ENCODE measurements at regions not wholly inside any gene's neighbourhood (a gene's known extent, or its start where the extent isn't known, plus 50 kb on each side); places are given as distances from the start of the nearest gene placed in this dataset.

DNA sequence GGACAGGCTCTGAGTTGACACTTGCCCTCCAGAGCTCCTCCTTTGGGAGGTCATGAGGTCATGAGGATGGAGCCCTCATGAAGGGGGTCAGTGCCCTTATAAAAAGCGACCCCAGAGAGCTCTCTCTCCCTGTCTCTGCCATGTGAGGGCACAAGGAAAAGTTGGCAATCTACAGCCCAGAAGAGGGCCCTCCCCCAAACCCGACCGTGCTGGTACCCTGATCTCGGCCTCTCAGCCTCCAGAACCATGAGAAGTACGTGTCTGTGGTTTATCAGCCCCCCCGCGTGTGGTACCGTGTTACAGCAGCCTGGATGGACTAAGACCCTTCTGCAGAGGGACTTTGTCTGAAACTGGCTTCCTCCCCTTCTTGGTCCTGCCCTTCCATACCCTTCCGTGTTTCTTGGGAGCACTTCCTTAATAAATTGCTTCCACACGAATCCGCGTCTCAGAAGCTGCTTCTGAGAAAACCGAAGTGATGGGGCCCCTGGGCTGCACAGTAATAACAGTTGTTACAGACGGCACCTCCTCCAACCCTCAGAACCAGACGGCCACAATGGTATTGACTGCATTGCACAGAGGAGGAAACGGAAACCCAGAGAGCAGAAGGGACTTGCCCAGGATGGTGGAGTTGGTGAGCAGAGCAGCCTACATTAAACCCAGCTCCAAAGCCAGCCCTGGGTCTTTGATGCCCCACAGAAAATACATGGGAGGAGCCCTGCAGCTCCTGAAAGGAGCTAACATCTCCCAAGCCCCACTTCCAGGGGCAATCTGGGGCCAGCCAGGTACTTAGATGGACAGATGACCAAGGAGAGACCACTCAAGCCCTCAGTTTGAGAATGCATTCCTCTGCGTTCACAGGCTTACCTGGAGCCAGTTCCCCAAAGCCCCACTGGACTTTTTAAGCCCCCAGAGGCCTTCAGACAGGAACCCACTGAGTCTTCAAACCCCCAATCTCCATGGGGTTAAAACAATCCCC, 242.7 kb downstream of the BCOR start:
- Histone ChIP-seq H3K4me3 (ENCODE audit: insufficient read length, low read depth) (peak overlapping the region; percentile 10), H3K4me1 (ENCODE audit: insufficient read depth, insufficient read length) (peaks cover 16% of the 10 kb centered on the region), H3K9me3 (ENCODE audit: insufficient read depth, low read length) (no peaks in the 10 kb centered on the region), H3K9ac (ENCODE audit: insufficient read length, low read depth) (peak overlapping the region; percentile 63), H3K36me3 (ENCODE audit: insufficient read depth, insufficient read length, low read length) (no peaks in the 10 kb centered on the region), H3K27me3 (ENCODE audit: insufficient read depth, insufficient read length) (no peaks in the 10 kb centered on the region)
- no peak for TF ChIP-seq SUZ12 (IDR thresholded peaks at IDR 0.05; ENCODE audit: extremely low read depth, insufficient read depth, insufficient read length)
- TF ChIP-seq YY1 (IDR thresholded peaks at IDR 0.05; ENCODE audit: insufficient read depth, insufficient read length), result no peak
- no peak for TF ChIP-seq ZNF274 (IDR thresholded peaks at IDR 0.05; ENCODE audit: low read depth, low read length)
- no peak for DNase-seq (ENCODE audit: low read depth, low spot score)

DNA sequence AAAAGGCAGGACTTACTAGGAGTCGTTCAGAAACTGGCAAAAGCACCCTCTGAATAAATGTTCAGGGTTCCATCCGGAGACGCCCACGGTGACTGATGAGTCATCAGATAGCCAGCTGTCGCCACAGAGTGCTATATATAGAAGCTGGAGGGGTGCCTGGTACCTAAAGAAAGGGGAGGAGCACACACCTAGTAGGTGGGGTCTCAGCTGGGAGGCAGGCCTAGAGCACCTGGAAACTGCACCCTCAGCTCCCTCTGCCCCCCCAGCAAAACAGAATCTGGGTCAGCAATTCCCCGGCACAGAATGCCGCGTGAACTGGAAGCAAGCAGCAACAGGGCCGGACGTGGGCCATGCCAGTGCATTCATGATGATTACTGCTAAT, 242.0 kb downstream of the BCOR start:
- peak overlapping the region; percentile 63 for H3K9ac ChIP-seq (ENCODE audit: insufficient read length, low read depth)
- H3K4me3 ChIP-seq (ENCODE audit: insufficient read length, low read depth), result no peak overlapping the region

DNA sequence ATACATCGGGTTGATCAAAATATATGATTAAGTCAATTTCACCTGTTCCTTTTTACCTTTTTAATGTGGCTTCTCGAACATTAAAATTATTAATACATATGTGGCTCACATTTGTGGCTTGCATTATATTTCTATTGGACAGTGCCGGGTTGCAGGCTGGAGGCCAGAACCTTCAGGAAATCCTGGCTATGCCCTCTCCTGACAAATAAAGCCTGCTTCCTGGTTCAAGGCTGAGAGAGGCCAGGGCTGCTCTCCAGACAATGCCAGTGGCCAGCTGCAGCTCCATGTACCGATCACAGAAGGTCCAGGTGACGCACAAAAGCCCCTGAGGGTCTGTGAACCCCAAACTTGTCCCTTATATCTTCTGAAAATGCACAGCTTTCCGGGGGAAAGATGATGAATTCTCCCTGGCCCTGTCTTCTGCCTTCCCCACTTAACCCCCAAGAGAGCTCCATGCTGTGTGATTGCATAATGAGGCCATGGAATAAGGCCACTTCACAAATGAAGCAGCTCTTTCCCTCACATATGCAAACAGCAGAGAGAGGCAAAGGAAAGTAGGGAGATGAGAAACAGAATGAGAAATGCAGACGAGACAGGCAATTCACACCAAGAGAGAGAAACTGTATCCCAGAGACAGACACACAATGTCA, 241.2 kb downstream of the BCOR start:
- no peaks in the 10 kb centered on the region for H3K36me3 ChIP-seq (ENCODE audit: insufficient read depth, insufficient read length, low read length)
- no peak for DNase-seq (ENCODE audit: low read depth, low spot score)
- H3K9me3 ChIP-seq (ENCODE audit: insufficient read depth, low read length), result no peaks in the 10 kb centered on the region
- TF ChIP-seq YY1 (IDR thresholded peaks at IDR 0.05; ENCODE audit: insufficient read depth, insufficient read length), result no peak
- TF ChIP-seq SUZ12 (IDR thresholded peaks at IDR 0.05; ENCODE audit: extremely low read depth, insufficient read depth, insufficient read length), result no peak
- TF ChIP-seq ZNF274 (IDR thresholded peaks at IDR 0.05; ENCODE audit: low read depth, low read length), result no peak
- no peak overlapping the region for H3K4me3 ChIP-seq (ENCODE audit: insufficient read length, low read depth)
- H3K9ac ChIP-seq (ENCODE audit: insufficient read length, low read depth), result no peak overlapping the region
- H3K4me1 ChIP-seq (ENCODE audit: insufficient read depth, insufficient read length), result peaks cover 24% of the 10 kb centered on the region
- no peaks in the 10 kb centered on the region for H3K27me3 ChIP-seq (ENCODE audit: insufficient read depth, insufficient read length)

More for the DNA sequence above, 242.0 kb downstream of the BCOR start:
- H3K36me3 ChIP-seq (ENCODE audit: insufficient read depth, insufficient read length, low read length), result no peaks in the 10 kb centered on the region
- no peaks in the 10 kb centered on the region for H3K9me3 ChIP-seq (ENCODE audit: insufficient read depth, low read length)
- H3K27me3 ChIP-seq (ENCODE audit: insufficient read depth, insufficient read length), result no peaks in the 10 kb centered on the region
- DNase-seq (ENCODE audit: low read depth, low spot score), result no peak
- TF ChIP-seq YY1 (IDR thresholded peaks at IDR 0.05; ENCODE audit: insufficient read depth, insufficient read length) (no peak), SUZ12 (IDR thresholded peaks at IDR 0.05; ENCODE audit: extremely low read depth, insufficient read depth, insufficient read length) (no peak), ZNF274 (IDR thresholded peaks at IDR 0.05; ENCODE audit: low read depth, low read length) (no peak)
- H3K4me1 ChIP-seq (ENCODE audit: insufficient read depth, insufficient read length), result peaks cover 15% of the 10 kb centered on the region

DNA sequence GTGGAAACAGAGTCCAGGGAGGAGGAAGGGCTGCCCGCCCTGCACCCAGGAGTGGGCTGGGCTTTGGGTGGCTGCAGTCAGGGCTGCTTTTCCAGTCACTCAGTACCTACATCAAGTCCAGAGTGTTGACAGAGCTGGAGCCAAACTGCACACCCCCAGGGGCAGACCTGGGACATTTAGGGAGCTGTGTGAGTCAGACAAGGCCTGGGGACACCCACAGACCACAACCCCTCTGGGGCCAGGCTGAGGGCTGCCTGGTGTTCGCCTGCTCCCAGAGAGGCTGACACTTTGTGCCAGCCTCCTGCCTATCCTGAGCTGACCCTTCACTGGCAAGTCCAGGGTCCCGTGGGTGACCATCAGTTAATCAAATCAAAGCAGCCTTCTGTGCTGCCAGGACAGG, 240.0 kb downstream of the BCOR start:
- DNase-seq (ENCODE audit: low read depth, low spot score), result no peak
- TF ChIP-seq SUZ12 (IDR thresholded peaks at IDR 0.05; ENCODE audit: extremely low read depth, insufficient read depth, insufficient read length) (no peak), ZNF274 (IDR thresholded peaks at IDR 0.05; ENCODE audit: low read depth, low read length) (no peak), YY1 (IDR thresholded peaks at IDR 0.05; ENCODE audit: insufficient read depth, insufficient read length) (no peak)
- no peaks in the 10 kb centered on the region for H3K36me3 ChIP-seq (ENCODE audit: insufficient read depth, insufficient read length, low read length)
- no peak overlapping the region for H3K9ac ChIP-seq (ENCODE audit: insufficient read length, low read depth)
- H3K9me3 ChIP-seq (ENCODE audit: insufficient read depth, low read length), result 0 out of 2 replicates have a peak, but pooled peaks cover under 1% of the 10 kb centered on the region
- H3K4me3 ChIP-seq (ENCODE audit: insufficient read length, low read depth), result no peak overlapping the region
- H3K4me1 ChIP-seq (ENCODE audit: insufficient read depth, insufficient read length), result peaks cover 22% of the 10 kb centered on the region
- H3K27me3 ChIP-seq (ENCODE audit: insufficient read depth, insufficient read length), result no peaks in the 10 kb centered on the region

DNA sequence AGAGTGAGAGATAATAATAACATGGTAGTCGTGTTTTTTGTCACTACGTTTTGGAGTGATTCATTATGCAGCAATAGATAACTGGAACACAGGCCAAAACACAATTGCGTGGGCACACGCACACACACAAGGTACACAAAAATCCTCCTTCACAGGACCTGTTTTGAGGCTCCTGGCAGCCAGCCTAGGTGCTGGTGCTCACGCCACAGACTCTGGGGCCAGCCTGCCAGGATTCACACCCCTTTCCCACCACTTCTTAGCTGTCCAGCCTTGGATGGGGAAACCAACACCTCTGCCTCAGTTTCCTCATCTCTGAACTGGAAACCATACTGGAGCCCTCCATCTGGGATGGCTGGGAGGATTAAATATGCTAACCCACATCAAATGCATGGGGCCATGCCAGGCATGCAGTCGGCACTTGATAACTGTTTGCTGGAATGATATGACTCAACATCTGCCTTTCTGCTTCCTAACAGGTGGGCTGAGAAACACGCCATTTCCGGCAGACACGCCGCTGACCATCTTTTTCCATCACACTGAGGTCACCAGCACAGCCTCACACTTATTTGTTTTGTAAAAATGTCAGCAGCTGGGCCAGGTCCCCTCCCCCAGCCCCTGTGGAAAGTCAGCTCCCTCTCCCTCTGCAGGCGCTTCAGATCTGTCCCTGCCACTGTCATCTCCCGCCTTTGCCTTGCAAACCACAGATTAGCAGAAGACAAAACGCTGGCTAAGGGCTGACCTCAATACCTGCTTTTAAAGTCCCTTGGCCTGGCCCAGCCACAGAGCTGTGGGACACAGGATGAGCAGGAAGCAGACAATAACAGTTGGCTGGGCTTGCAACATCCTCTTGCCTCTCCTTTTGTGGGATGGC, 237.5 kb downstream of the BCOR start:
- H3K27me3 ChIP-seq (ENCODE audit: insufficient read depth, insufficient read length), result no peaks in the 10 kb centered on the region
- TF ChIP-seq SUZ12 (IDR thresholded peaks at IDR 0.05; ENCODE audit: extremely low read depth, insufficient read depth, insufficient read length), result no peak
- TF ChIP-seq YY1 (IDR thresholded peaks at IDR 0.05; ENCODE audit: insufficient read depth, insufficient read length), result no peak
- TF ChIP-seq ZNF274 (IDR thresholded peaks at IDR 0.05; ENCODE audit: low read depth, low read length), result no peak
- no peaks in the 10 kb centered on the region for H3K36me3 ChIP-seq (ENCODE audit: insufficient read depth, insufficient read length, low read length)
- DNase-seq (ENCODE audit: low read depth, low spot score), result peak; percentile 87
- H3K9me3 ChIP-seq (ENCODE audit: insufficient read depth, low read length), result peaks cover 11% of the 10 kb centered on the region; the same call in 1 of the 2 replicates
- H3K9ac ChIP-seq (ENCODE audit: insufficient read length, low read depth), result peak overlapping the region; percentile 56
- no peak overlapping the region for H3K4me3 ChIP-seq (ENCODE audit: insufficient read length, low read depth)
- H3K4me1 ChIP-seq (ENCODE audit: insufficient read depth, insufficient read length), result peaks cover 22% of the 10 kb centered on the region

DNA sequence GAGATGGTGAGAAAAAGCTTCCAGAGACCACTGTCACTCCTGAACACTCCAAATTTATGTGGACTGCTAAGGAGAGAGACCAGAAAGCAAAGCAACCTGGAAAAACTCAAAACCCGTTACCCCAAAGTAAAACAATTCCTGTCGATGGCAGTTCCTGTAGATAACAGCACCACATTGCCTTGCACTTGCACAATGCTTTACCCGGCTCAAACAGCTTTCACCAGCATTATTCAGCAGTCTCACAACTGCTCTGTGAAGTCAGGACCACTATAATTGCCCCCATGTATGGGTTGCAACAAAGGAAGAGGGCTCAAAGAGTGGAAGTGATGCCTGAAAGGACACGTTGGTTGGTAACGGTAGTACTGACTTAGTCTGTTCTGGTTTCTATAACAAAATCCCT, 234.8 kb downstream of the BCOR start:
- DNase-seq (ENCODE audit: low read depth, low spot score), result no peak
- no peak overlapping the region for H3K4me3 ChIP-seq (ENCODE audit: insufficient read length, low read depth)
- H3K9ac ChIP-seq (ENCODE audit: insufficient read length, low read depth), result no peak overlapping the region
- H3K36me3 ChIP-seq (ENCODE audit: insufficient read depth, insufficient read length, low read length), result no peaks in the 10 kb centered on the region
- H3K4me1 ChIP-seq (ENCODE audit: insufficient read depth, insufficient read length), result peaks cover 14% of the 10 kb centered on the region
- no peaks in the 10 kb centered on the region for H3K27me3 ChIP-seq (ENCODE audit: insufficient read depth, insufficient read length)
- peaks cover 11% of the 10 kb centered on the region; the same call in 1 of the 2 replicates for H3K9me3 ChIP-seq (ENCODE audit: insufficient read depth, low read length)
- no peak for TF ChIP-seq ZNF274 (IDR thresholded peaks at IDR 0.05; ENCODE audit: low read depth, low read length)
- TF ChIP-seq SUZ12 (IDR thresholded peaks at IDR 0.05; ENCODE audit: extremely low read depth, insufficient read depth, insufficient read length), result no peak
- no peak for TF ChIP-seq YY1 (IDR thresholded peaks at IDR 0.05; ENCODE audit: insufficient read depth, insufficient read length)

Measured in NT2/D1 (cell line).